ENCODE measurements at regions not wholly inside any gene's neighbourhood (a gene's known extent, or its start where the extent isn't known, plus 50 kb on each side); places are given as distances from the start of the nearest gene placed in this dataset.
"Not testable (repeated sequence)": the region's sequence is repeated elsewhere in the genome, so short reads cannot be mapped to it uniquely, and the experiment has no call there.

GRCh38 chr15:69603369-69604071 is 150.9 kb downstream of the RPLP1 start:
- no peak for DNase-seq

DNA sequence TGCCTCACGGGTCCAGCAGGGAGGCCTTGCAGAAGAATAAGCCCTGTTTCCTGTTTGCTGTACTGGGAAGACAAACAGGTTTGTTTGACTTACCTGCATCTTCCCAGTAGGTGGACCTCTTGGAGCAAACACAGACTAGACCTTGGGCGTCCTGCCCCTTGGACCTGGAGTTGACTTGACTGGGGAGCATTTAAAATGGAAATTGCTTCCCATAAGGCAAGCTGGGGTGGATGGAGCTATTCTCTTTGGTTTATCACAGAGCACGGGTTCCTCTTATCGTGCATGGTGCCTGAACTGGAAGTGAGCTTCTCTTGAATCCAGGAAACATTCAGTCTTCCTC is 151.4 kb downstream of the RPLP1 start:
- no peak for DNase-seq

- no peak for DNase-seq
Measured at GRCh38 chr15:69606144-69606543, 153.5 kb downstream of the RPLP1 start.

- DNase-seq = no peak
Measured at GRCh38 chr15:69606921-69607500, 154.4 kb downstream of the RPLP1 start.

GRCh38 chr15:69608661-69609060 is 156.0 kb downstream of the RPLP1 start:
- DNase-seq = no peak

- DNase-seq = no peak
Measured at GRCh38 chr15:69609176-69609575, 156.6 kb downstream of the RPLP1 start.

GRCh38 chr15:69609776-69610175 is 157.2 kb downstream of the RPLP1 start:
- DNase-seq = no peak

GRCh38 chr15:69610277-69610676 is 157.7 kb downstream of the RPLP1 start:
- DNase-seq = no peak

DNA sequence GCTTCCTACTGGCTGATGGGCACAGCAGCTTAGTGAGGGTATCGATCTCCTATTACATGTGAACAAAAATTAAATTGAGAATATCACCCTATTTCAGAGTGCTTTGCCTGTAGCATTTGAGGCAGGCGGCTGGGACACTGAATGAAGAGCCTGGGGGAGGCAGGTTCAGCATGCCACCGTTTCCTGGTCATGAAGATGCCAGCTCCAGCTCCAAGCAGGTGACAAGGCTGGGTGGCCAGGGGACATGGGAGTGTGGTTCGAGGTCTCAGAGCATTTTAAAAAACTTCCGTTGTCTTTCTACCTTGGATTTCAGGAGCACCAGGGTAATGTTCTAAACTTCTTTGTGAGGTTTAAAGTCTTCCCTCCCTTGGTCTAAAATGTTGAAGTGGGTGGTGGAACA is 158.2 kb downstream of the RPLP1 start:
- DNase-seq = no peak

GRCh38 chr15:69612112-69612511 is 159.5 kb downstream of the RPLP1 start:
- DNase-seq = no peak

GRCh38 chr15:69613182-69613581 is 160.6 kb downstream of the RPLP1 start:
- no peak for DNase-seq

GRCh38 chr15:69613988-69614387 is 161.4 kb downstream of the RPLP1 start:
- DNase-seq = no peak

GRCh38 chr15:69615736-69616135 is 163.1 kb downstream of the RPLP1 start:
- no peak for DNase-seq

GRCh38 chr15:69616558-69616957 is 163.9 kb downstream of the RPLP1 start:
- DNase-seq = no peak

- not testable (repeated sequence) for DNase-seq
Measured at GRCh38 chr15:69617144-69617543, 164.5 kb downstream of the RPLP1 start.

GRCh38 chr15:69623392-69624154 is 171.0 kb downstream of the RPLP1 start:
- DNase-seq = no peak

- no peak for DNase-seq
Measured at GRCh38 chr15:69624155-69624520, 171.5 kb downstream of the RPLP1 start.

DNA sequence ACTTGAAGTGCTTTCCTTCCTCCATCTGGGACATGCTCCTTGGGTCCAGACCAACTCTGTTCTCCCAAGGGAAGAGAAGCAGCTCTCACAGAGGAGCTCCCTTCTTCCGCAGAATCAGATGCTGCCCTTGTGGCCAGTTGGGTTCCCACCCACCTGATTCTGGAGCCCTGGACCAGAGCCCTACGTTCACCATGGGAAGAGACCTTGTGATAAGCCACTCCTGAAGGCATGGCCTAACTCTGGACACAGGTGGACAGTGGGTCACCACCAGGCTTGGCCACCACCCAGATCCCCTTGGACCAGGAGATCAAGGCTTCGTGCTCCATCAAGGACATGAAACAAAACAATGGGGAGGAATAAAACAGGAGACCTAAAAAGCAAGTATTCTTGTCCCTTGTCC is 172.2 kb downstream of the RPLP1 start:
- DNase-seq = no peak

GRCh38 chr15:69625328-69625727 is 172.7 kb downstream of the RPLP1 start:
- no peak for DNase-seq

DNA sequence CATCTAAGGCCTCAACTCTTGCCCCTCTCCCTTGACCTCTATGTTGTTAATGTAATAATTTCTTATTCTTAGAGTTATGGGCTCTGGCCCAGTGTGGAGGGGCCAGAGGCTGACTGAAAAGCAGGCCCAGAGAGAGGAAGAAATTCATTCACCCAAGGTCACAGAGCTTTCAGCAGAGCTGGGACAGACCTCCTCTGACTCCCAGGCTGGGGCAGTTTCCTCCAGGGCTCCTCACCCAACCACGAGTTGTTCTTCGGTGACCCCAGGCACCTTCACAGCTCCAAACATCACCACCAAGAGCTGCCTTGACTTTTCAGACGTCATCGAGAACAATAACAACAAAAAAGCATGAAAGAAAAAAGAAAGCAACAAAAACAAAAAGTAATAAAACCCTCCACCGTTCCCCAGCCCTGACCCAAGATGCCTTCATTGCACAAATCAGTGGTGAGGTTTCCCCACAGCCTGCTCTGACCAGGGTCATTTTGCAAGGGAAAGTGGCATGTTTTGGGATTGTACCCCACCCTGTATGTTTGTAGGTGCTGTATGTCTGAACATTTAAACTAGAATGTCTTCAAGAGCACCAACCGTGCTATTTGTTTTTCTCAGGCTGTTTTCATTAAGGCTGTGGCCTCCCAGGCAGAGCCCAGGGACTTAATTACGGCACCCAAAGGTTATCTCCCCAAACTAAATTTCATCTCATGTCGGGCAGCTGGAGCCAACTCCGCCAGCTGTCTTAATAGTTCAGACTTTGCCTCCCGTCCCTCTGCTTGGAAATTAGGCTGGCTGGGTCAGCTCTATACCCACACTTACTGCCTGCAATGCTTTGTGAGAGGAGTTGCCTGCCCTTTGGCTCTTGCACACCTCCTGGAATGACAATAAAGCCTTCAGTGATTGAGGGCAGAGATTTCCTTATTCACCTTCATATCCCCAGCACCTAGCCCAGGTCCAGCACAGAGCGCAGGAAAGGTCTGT is 173.8 kb downstream of the RPLP1 start:
- DNase-seq = no peak

- no peak for DNase-seq
Measured at GRCh38 chr15:69627548-69628158, 175.0 kb downstream of the RPLP1 start.

DNA sequence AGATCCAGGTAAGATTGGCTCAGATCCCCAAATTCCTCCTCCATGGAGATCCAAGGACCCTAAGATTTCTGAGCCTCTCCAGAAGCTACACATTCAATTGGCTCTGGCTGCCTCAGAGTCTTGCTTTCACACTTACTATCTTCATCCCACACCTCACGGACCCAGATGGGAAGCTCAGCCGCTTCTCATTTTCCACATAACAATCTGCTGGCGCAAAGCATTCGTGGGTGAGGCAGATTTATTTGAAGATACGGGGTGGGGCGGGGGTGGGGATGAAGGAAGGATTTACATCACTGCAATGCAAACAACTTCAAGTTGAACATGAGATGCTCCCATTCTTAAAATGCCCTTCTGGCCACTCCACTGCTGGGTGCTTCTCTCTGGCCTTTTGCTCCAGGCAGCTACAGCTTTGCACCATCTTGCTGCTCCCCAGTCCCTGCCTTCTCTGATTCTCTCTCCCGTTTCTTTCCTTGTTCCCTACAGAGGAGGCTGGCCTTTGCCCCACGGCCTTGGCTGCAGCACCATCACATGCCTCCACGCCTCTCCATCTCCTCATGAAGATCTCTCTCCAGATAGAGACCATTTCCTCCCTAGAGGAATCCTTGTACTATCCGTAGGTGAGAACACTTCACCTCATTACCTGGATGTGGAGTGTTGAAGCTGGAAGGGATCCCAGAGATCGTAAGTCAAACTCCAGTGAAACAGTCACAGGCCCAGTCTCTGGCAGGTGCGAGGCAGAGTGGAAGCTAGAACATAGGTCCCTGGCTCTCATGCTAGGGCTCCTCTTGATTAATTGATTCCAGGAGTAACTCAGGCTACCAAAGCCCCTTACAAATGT is 175.9 kb downstream of the RPLP1 start:
- no peak for DNase-seq

Data from NCI-H524 treated with DMSO at 0.1 percent for 48 hours (cell line).